Vagina (tissue), 2 donors: ENCODE measurements at regions not wholly inside any gene's neighbourhood (a gene's known extent, or its start where the extent isn't known, plus 50 kb on each side); places are given as distances from the start of the nearest gene placed in this dataset.

Source experiments
- POLR2A ChIP-seq, 2 donors: fragments of 450-650 bp; IDR thresholded peaks; one replicate each; pipeline ENCODE4 v1.6.1; 2017; ENCODE audit warnings: antibody characterized with exemption in 2 of 2, mild to moderate bottlenecking in 2 of 2, moderate library complexity in 2 of 2
- TF ChIP-seq, protein P1 (sequence below), 3 experiments: fragments of 450-650 bp in 2 of 3; fragments of 200-600 bp in 1 of 3; sonication (generic) in 1 of 3; IDR thresholded peaks; one replicate each; pipeline ENCODE4 v1.5.1; 2017 to 2019; ENCODE audit warnings: antibody characterized with exemption in 3 of 3, mild to moderate bottlenecking in 2 of 3, moderate library complexity in 2 of 3

DNA sequence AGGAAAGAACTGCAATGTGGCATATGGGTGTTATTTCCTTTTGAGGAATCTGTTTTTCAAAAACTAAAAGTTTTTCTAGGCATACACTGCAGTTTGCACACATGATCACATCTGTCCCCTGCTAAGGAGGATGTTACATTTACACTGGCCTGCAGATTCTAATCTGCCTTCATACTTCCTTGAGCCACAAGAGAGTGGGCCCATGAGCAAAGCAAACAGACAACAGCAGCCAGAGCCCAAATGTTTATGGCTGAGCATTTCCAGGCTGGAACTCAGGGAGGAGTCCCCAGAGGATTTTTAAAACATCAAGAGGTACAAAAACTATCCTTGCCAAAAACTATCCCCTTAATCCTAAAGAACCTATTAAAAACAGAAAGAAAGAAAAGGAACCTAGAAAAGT lies 117.2 kb upstream of the MTNR1B start:
- no peak for TF ChIP-seq POLR2A (IDR thresholded peaks at IDR 0.05)
- TF ChIP-seq, protein P1, sequence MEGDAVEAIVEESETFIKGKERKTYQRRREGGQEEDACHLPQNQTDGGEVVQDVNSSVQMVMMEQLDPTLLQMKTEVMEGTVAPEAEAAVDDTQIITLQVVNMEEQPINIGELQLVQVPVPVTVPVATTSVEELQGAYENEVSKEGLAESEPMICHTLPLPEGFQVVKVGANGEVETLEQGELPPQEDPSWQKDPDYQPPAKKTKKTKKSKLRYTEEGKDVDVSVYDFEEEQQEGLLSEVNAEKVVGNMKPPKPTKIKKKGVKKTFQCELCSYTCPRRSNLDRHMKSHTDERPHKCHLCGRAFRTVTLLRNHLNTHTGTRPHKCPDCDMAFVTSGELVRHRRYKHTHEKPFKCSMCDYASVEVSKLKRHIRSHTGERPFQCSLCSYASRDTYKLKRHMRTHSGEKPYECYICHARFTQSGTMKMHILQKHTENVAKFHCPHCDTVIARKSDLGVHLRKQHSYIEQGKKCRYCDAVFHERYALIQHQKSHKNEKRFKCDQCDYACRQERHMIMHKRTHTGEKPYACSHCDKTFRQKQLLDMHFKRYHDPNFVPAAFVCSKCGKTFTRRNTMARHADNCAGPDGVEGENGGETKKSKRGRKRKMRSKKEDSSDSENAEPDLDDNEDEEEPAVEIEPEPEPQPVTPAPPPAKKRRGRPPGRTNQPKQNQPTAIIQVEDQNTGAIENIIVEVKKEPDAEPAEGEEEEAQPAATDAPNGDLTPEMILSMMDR (IDR thresholded peaks at IDR 0.05) = no peak
